AG10803 (cell line): ENCODE measurements at regions not wholly inside any gene's neighbourhood (a gene's known extent, or its start where the extent isn't known, plus 50 kb on each side); places are given as distances from the start of the nearest gene placed in this dataset.

Experiments
- DNase-seq: peaks from one replicate; pipeline ENCODE4 v3.0.0; 2010; ENCODE audit warnings: low read depth
- H3K4me3 ChIP-seq: 2 replicates; pipeline ENCODE4 v1.5.1; 2011; ENCODE audit warnings: mild to moderate bottlenecking, low read length, control low read depth
- CTCF ChIP-seq: conservative IDR thresholded peaks from 2 replicates; pipeline ENCODE4 v1.5.1; 2011; ENCODE audit warnings: mild to moderate bottlenecking, low read length, control low read depth, inconsistent platforms

GRCh38 chr14:43988989-43989388, 518.1 kb downstream of the FSCB start:
- no peak for TF ChIP-seq CTCF
- no peak for DNase-seq
- no peak overlapping the region for H3K4me3 ChIP-seq

- no peak for TF ChIP-seq CTCF
- DNase-seq, result no peak
- H3K4me3 ChIP-seq, result no peak overlapping the region
Measured at GRCh38 chr14:43983721-43984120, 523.4 kb downstream of the FSCB start.

GRCh38 chr14:43981135-43981768, 525.8 kb downstream of the FSCB start:
- TF ChIP-seq CTCF, result no peak
- no peak for DNase-seq
- H3K4me3 ChIP-seq, result no peak overlapping the region

GRCh38 chr14:43956741-43957140, 550.3 kb downstream of the FSCB start:
- no peak for DNase-seq

DNA sequence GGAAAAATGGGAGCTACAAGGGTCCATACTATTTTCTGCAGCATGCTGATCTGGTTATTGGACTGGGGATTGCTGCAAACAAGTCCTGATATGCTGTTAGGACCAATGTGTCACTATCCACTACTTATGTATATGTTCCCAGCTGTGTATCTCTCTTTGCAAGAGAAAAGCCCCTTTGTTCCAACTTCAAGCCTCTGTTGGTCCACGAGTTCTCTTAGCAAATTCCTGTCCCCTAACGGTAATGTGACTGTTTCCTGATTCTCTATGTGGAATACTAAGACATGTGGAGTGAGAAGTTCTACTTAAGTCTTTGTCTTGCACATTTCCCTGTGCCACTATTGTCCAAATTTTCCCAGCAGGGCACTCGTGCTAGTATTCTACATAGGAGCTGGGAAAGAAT, 557.7 kb downstream of the FSCB start:
- TF ChIP-seq CTCF, result no peak
- no peak for DNase-seq
- H3K4me3 ChIP-seq, result no peak overlapping the region

More at GRCh38 chr14:43956741-43957140, 550.3 kb downstream of the FSCB start:
- no peak for TF ChIP-seq CTCF
- no peak overlapping the region for H3K4me3 ChIP-seq

GRCh38 chr14:43939836-43940235, 567.2 kb downstream of the FSCB start:
- TF ChIP-seq CTCF, result no peak
- no peak overlapping the region for H3K4me3 ChIP-seq
- no peak for DNase-seq

- no peak for DNase-seq
- no peak overlapping the region for H3K4me3 ChIP-seq
- TF ChIP-seq CTCF, result no peak
Measured at GRCh38 chr14:43938588-43939281, 568.3 kb downstream of the FSCB start.
